GM12864 (cell line): ENCODE measurements at regions not wholly inside any gene's neighbourhood (a gene's known extent, or its start where the extent isn't known, plus 50 kb on each side); places are given as distances from the start of the nearest gene placed in this dataset.

Source experiments
- DNase-seq: peaks from one replicate; pipeline ENCODE4 v3.0.0-alpha.2; 2011; ENCODE audit warnings: low read depth
- H3K4me3 ChIP-seq: 2 replicates; pipeline ENCODE4 v1.5.1; 2011; ENCODE audit warnings: mild to moderate bottlenecking, low read depth, low read length, control low read depth
- CTCF ChIP-seq: IDR thresholded peaks from 2 replicates; pipeline ENCODE4 v1.5.1; 2011; ENCODE audit warnings: low read depth, mild to moderate bottlenecking, moderate library complexity, low read length, control low read depth, inconsistent platforms; ENCODE audit errors: missing control alignments

DNA sequence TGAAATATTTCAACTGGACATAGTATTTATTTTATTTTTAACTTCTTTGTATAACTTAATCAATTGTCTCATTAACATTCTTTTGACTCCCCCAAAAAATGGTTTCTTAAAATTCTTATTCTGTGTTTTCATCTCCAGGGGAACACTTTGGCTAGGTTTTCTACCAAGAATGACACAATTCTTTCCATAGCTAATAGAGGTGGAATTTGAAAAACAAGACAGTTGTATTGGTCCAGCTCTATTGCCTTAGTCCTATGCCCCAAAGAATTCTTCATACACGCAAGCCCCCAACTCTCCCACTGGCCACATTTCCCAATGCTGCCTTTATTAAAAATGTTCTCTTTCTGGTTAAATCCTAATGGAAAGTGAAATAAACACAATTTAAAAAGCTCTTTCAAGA lies 104.7 kb upstream of the PKDCC start:
- no peak for TF ChIP-seq CTCF
- no peak overlapping the region for H3K4me3 ChIP-seq
- no peak for DNase-seq

- no peak overlapping the region for H3K4me3 ChIP-seq
- DNase-seq, result no peak
Measured at GRCh38 chr2:41944220-41944880, 103.5 kb upstream of the PKDCC start.

DNA sequence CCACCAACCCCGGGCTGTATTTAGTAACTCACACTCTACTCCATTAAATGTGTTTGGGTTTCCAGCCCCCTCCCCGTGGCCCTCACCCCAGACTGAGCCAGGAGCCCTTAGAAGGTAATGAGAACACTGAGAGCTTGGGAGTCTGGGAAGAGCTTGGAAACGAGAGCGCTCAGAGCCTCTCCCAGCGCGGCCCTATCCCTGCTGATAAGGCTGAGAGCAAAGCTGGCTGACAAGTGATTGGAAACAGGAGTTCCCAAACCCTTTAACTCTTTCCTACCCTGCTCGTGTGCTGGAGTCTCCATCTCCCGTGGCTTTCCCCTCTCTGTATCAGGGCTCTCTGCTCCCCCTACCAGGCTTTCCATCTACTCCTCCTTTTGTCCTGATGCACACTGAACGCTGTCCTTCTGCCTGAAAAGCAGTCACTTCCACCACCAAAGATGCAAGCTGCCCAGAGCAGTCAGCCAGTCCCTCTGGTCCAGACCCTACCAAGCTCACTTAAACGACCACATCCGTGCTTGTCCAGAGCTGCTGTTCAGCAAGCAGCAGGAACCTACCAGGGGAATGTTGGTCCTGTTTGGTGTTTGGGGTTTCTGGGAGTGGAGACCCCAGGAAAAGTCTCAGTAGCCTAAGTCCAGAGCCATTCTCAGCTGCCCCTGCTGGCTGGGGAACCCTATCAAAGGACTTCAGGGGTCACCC lies 100.0 kb upstream of the PKDCC start:
- TF ChIP-seq CTCF, result no peak
- no peak overlapping the region for H3K4me3 ChIP-seq
- no peak for DNase-seq

More at GRCh38 chr2:41944220-41944880, 103.5 kb upstream of the PKDCC start:
- no peak for TF ChIP-seq CTCF

GRCh38 chr2:41948397-41948763 lies 99.4 kb upstream of the PKDCC start:
- no peak for TF ChIP-seq CTCF
- H3K4me3 ChIP-seq, result no peak overlapping the region
- DNase-seq, result no peak

- DNase-seq, result no peak
- H3K4me3 ChIP-seq, result no peak overlapping the region
- TF ChIP-seq CTCF, result no peak
Measured at GRCh38 chr2:41949091-41949882, 98.5 kb upstream of the PKDCC start.

DNA sequence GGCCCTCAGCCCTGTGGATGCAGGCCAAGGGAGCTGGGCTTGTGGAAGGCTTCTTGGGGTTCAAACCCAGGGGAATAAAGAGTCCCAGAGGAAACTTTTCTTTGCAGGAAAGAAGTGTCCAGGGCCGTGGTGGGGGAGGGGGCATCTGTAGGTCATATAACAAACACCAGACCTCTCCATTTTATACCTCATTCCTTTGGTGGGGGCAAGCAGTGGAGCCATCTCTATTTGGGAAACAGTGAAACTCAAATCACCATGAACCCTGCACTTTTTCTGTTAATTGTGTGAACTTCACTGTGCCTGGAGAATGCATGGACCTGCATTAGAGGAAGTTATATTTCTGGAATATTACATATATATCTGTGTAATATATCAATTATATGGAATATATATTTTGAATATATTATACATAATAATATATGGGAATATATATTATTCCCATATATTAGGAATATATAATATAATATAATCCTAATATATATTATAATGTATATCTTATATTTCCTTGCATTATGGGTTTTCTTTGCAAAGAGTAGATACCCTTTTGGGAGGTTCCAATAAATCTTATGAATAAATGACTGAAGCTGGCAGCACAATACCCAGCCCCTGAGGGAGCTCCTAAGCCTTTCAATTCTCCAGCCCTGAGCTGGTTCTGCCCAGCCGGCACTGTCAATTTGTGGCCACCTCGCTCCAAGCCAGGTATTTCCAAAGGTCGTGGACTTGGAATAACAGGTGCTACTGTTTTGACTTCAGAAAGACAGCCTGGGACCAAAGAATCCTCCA lies 97.7 kb upstream of the PKDCC start:
- H3K4me3 ChIP-seq, result no peak overlapping the region
- no peak for TF ChIP-seq CTCF
- DNase-seq, result no peak
